AG08395 (cell line): ENCODE measurements at regions not wholly inside any gene's neighbourhood (a gene's known extent, or its start where the extent isn't known, plus 50 kb on each side); places are given as distances from the start of the nearest gene placed in this dataset.
"Not testable (repeated sequence)": the region's sequence is repeated elsewhere in the genome, so short reads cannot be mapped to it uniquely, and the experiment has no call there.

Experiments used
- DNase-seq: peaks from one replicate; pipeline ENCODE4 v3.0.0; 2012; ENCODE audit warnings: mixed read lengths, low spot score

GRCh38 chr19:30943101-30943843, 406.0 kb downstream of the TSHZ3 start:
- no peak for DNase-seq

GRCh38 chr19:30942636-30943035, 406.6 kb downstream of the TSHZ3 start:
- no peak for DNase-seq

- no peak for DNase-seq
Observed at GRCh38 chr19:30941591-30941990, 407.6 kb downstream of the TSHZ3 start.

- DNase-seq: no peak
Observed at GRCh38 chr19:30936276-30936675, 413.0 kb downstream of the TSHZ3 start.

- no peak for DNase-seq
Observed at GRCh38 chr19:30935146-30935545, 414.1 kb downstream of the TSHZ3 start.

GRCh38 chr19:30933454-30933853, 415.8 kb downstream of the TSHZ3 start:
- not testable (repeated sequence) for DNase-seq

- no peak for DNase-seq
Observed at GRCh38 chr19:30932854-30933253, 416.4 kb downstream of the TSHZ3 start.

- no peak for DNase-seq
Observed at GRCh38 chr19:30930941-30931706, 418.1 kb downstream of the TSHZ3 start.

- DNase-seq: no peak
Observed at GRCh38 chr19:30927705-30928104, 421.5 kb downstream of the TSHZ3 start.

- no peak for DNase-seq
Observed at GRCh38 chr19:30924670-30925069, 424.6 kb downstream of the TSHZ3 start.

GRCh38 chr19:30924069-30924636, 425.1 kb downstream of the TSHZ3 start:
- DNase-seq: no peak

- DNase-seq: no peak
Observed at GRCh38 chr19:30923621-30924020, 425.6 kb downstream of the TSHZ3 start.

GRCh38 chr19:30923096-30923495, 426.1 kb downstream of the TSHZ3 start:
- no peak for DNase-seq

- no peak for DNase-seq
Observed at GRCh38 chr19:30920222-30920621, 429.0 kb downstream of the TSHZ3 start.

- no peak for DNase-seq
Observed at GRCh38 chr19:30919737-30920136, 429.5 kb downstream of the TSHZ3 start.

- DNase-seq: no peak
Observed at GRCh38 chr19:30916238-30916637, 433.0 kb downstream of the TSHZ3 start.

GRCh38 chr19:30911491-30911890, 437.7 kb downstream of the TSHZ3 start:
- DNase-seq: no peak

- DNase-seq: no peak
Observed at GRCh38 chr19:30910485-30911240, 438.6 kb downstream of the TSHZ3 start.

- DNase-seq: no peak
Observed at GRCh38 chr19:30909216-30909615, 440.0 kb downstream of the TSHZ3 start.

GRCh38 chr19:30908262-30908771, 440.9 kb downstream of the TSHZ3 start:
- no peak for DNase-seq

GRCh38 chr19:30906871-30907270, 442.4 kb downstream of the TSHZ3 start:
- no peak for DNase-seq

- no peak for DNase-seq
Observed at GRCh38 chr19:30900051-30900450, 449.2 kb downstream of the TSHZ3 start.
